IMR-90 (cell line): ENCODE measurements at regions not wholly inside any gene's neighbourhood (a gene's known extent, or its start where the extent isn't known, plus 50 kb on each side); places are given as distances from the start of the nearest gene placed in this dataset.

ENCODE experiments used
- ATAC-seq: fragments of 200-7000 bp; cut with Tn5 transposase; 2 replicates; pipeline ENCODE4 v1.9.1; 2020; ENCODE audit warnings: low read depth, mild to moderate bottlenecking, moderate library complexity
- BruUV-seq: library from RNA; stranded (reverse); fragments of 400-500 nt; replicated peaks from 2 replicates; lab custom pipeline; 2021; lab: Mats Ljungman, UMichigan
- CTCF ChIA-PET: fragments of 300-600 bp; formaldehyde crosslinking; extraction: SDS; loops from one replicate; lab custom pipeline; 2021; ENCODE audit warnings: antibody characterized with exemption; lab: Yijun Ruan, JAX
- POLR2A ChIA-PET: fragments of 300-600 bp; sonication (Branson Sonifier 250); formaldehyde crosslinking; loops from one replicate; lab custom pipeline; 2022; ENCODE audit warnings: antibody characterized with exemption; ENCODE audit not compliant: unreplicated experiment; lab: Charles Lee
- DNase-seq: peaks from one replicate; pipeline ENCODE4 v3.0.0; 2013
- H2AFZ ChIP-seq: replicated peaks from 2 replicates; pipeline ENCODE3; 2013; ENCODE audit warnings: low read length, mild to moderate bottlenecking; ENCODE audit not compliant: poor library complexity
- H2AK5ac ChIP-seq: 2 replicates; pipeline ENCODE4 v1.6.1; 2013; ENCODE audit warnings: low read depth, low read length, inconsistent platforms
- H2AK9ac ChIP-seq: replicated peaks from 2 replicates; pipeline ENCODE3; 2013; ENCODE audit warnings: mild to moderate bottlenecking, low read depth, low read length, moderate library complexity; ENCODE audit not compliant: poor library complexity
- H2BK120ac ChIP-seq: 2 replicates; pipeline ENCODE4 v1.6.1; 2013; ENCODE audit warnings: low read depth, low read length, inconsistent platforms
- H2BK15ac ChIP-seq: 3 replicates; pipeline ENCODE4 v1.6.1; 2013; ENCODE audit warnings: low read depth, low read length, inconsistent platforms
- H2BK20ac ChIP-seq: 2 replicates; pipeline ENCODE4 v1.6.1; 2013; ENCODE audit warnings: low read depth, mild to moderate bottlenecking, inconsistent platforms, low read length, moderate library complexity
- H2BK5ac ChIP-seq: 2 replicates; pipeline ENCODE4 v1.6.1; 2013; ENCODE audit warnings: mild to moderate bottlenecking, low read depth, low read length, inconsistent platforms; ENCODE audit not compliant: poor library complexity, severe bottlenecking
- H3K14ac ChIP-seq: replicated peaks from 2 replicates; pipeline ENCODE4 v1.6.1; 2013; ENCODE audit warnings: low read depth, low read length, inconsistent platforms
- H3K18ac ChIP-seq: 2 replicates; pipeline ENCODE4 v1.6.1; 2013; ENCODE audit warnings: low read depth, low read length, control low read depth
- H3K23ac ChIP-seq: 2 replicates; pipeline ENCODE4 v1.6.1; 2013; ENCODE audit warnings: low read depth, low read length, inconsistent platforms
- H3K27ac ChIP-seq: 2 replicates; pipeline ENCODE4 v1.5.1; 2013; ENCODE audit warnings: mild to moderate bottlenecking, control low read depth, low read length; ENCODE audit not compliant: insufficient read depth
- H3K27me3 ChIP-seq: 2 replicates; pipeline ENCODE4 v1.6.1; 2013; ENCODE audit warnings: low read length; ENCODE audit not compliant: control insufficient read depth, insufficient read depth
- H3K36me3 ChIP-seq: 2 replicates; pipeline ENCODE4 v1.6.1; 2013; ENCODE audit warnings: low read length, mixed read lengths; ENCODE audit not compliant: control insufficient read depth, insufficient read depth
- H3K4ac ChIP-seq: 2 replicates; pipeline ENCODE4 v1.6.1; 2013; ENCODE audit warnings: low read depth, low read length, inconsistent platforms
- H3K4me1 ChIP-seq: 2 replicates; pipeline ENCODE4 v1.6.1; 2013; ENCODE audit warnings: low read length, mixed read lengths; ENCODE audit not compliant: control insufficient read depth, insufficient read depth
- H3K4me2 ChIP-seq: 2 replicates; pipeline ENCODE4 v1.6.1; 2013; ENCODE audit warnings: low read depth, mild to moderate bottlenecking, control low read depth, low read length, moderate library complexity
- H3K4me3 ChIP-seq: 2 replicates; pipeline ENCODE4 v1.5.1; 2013; ENCODE audit warnings: low read depth, mild to moderate bottlenecking, control low read depth, low read length, moderate library complexity; ENCODE audit not compliant: insufficient read depth
- H3K56ac ChIP-seq: 2 replicates; pipeline ENCODE4 v1.6.1; 2013; ENCODE audit warnings: low read length, inconsistent platforms; ENCODE audit not compliant: insufficient read depth; ENCODE audit errors: extremely low read depth
- H3K79me1 ChIP-seq, 2 experiments: 2 replicates each; pipeline ENCODE4 v1.6.1; 2013; ENCODE audit warnings: low read length in 2 of 2, inconsistent platforms in 1 of 2, low read depth in 1 of 2
- H3K9ac ChIP-seq: 2 replicates; pipeline ENCODE4 v1.6.1; 2013; ENCODE audit warnings: low read depth, low read length, control low read depth
- H3K9me1 ChIP-seq: 2 replicates; pipeline ENCODE4 v1.6.1; 2013; ENCODE audit warnings: low read length, inconsistent platforms; ENCODE audit not compliant: insufficient read depth
- H3K9me3 ChIP-seq: 2 replicates; pipeline ENCODE4 v1.6.1; 2013; ENCODE audit warnings: low read length; ENCODE audit not compliant: control insufficient read depth, insufficient read depth
- H4K20me1 ChIP-seq: 2 replicates; pipeline ENCODE4 v1.6.1; 2013; ENCODE audit warnings: low read length, inconsistent platforms; ENCODE audit not compliant: insufficient read depth
- H4K5ac ChIP-seq: 2 replicates; pipeline ENCODE4 v1.6.1; 2013; ENCODE audit warnings: mild to moderate bottlenecking, low read depth, low read length, control low read depth
- H4K8ac ChIP-seq, 2 experiments: 2 replicates each; pipeline ENCODE4 v1.6.1; 2013; ENCODE audit warnings: low read depth in 2 of 2, low read length in 2 of 2, control low read depth in 1 of 2, inconsistent platforms in 1 of 2
- H4K91ac ChIP-seq: 2 replicates; pipeline ENCODE4 v1.6.1; 2013; ENCODE audit warnings: low read depth, low read length, inconsistent platforms; ENCODE audit not compliant: insufficient read depth
- CEBPB ChIP-seq: IDR thresholded peaks from 2 replicates; pipeline ENCODE4 v1.6.1; 2012; ENCODE audit warnings: low read depth, low read length, improper control_type of control experiment
- CTCF ChIP-seq: conservative IDR thresholded peaks from 2 replicates; pipeline ENCODE4 v1.5.1; 2012; ENCODE audit warnings: mild to moderate bottlenecking, low read depth, low read length, improper control_type of control experiment
- FOS ChIP-seq: fragments of 150-350 bp; IDR thresholded peaks from 2 replicates; pipeline ENCODE4 v1.6.1; 2016; ENCODE audit warnings: low read depth, low read length
- MAFK ChIP-seq: IDR thresholded peaks from 2 replicates; pipeline ENCODE4 v1.6.1; 2012; ENCODE audit warnings: low read depth, low read length, improper control_type of control experiment
- MAZ ChIP-seq: IDR thresholded peaks from 2 replicates; pipeline ENCODE4 v1.6.1; 2012; ENCODE audit warnings: low read depth, mild to moderate bottlenecking, low read length, improper control_type of control experiment, moderate library complexity, borderline replicate concordance
- NFE2L2 ChIP-seq: fragments of 150-350 bp; IDR thresholded peaks from 2 replicates; pipeline ENCODE4 v1.6.1; 2016; ENCODE audit warnings: low read depth, mild to moderate bottlenecking, low read length
- RAD21 ChIP-seq: IDR thresholded peaks from 2 replicates; pipeline ENCODE4 v1.6.1; 2012; ENCODE audit warnings: low read length, improper control_type of control experiment
- RFX5 ChIP-seq: IDR thresholded peaks from 2 replicates; pipeline ENCODE4 v1.8.0; 2012; ENCODE audit warnings: low read depth, mild to moderate bottlenecking, low read length, moderate library complexity
- WGBS, 2 experiments: methylation state at CpG; one replicate each; pipeline versions ENCODE4 v1.1.5 to v1.1.7; 2013; ENCODE audit warnings: missing lambda C conversion rate in 2 of 2; ENCODE audit not compliant: insufficient read length in 1 of 2; ENCODE audit errors: extremely low coverage in 2 of 2; 5-methylcytosine and 5-hydroxymethylcytosine counted together
- dilution Hi-C: fragments of 300-500 bp; cut with HindIII; formaldehyde crosslinking; loops from one replicate; pipeline ENCODE4 v1.14.3; 2018; ENCODE audit warnings: low sequenced_read_pairs; ENCODE audit not compliant: unreplicated experiment
- in situ Hi-C: fragments of 300-500 bp; cut with MboI; formaldehyde crosslinking; loops from 3 replicates; pipeline ENCODE4 v1.14.3; 2019; ENCODE audit warnings: low sequenced_read_pairs, inconsistent platforms, mixed read lengths
- intact Hi-C: fragments of 100-400 bp; cut with micrococcal nuclease; formaldehyde crosslinking; loops from 2 replicates; pipeline ENCODE4 v1.10.0; 2022

- DNase-seq (no peak), ATAC-seq (no peak)
- CTCF ChIA-PET, result no interaction called here
- Histone ChIP-seq H3K27me3 (peaks cover 9% of the 10 kb centered on the region; the same call in 1 of the 2 replicates), H4K5ac (no peak overlapping the region), H3K18ac (no peak overlapping the region), H3K9ac (no peak overlapping the region), H2AK5ac (no peak overlapping the region), H3K36me3 (no peaks in the 10 kb centered on the region), H2BK120ac (no peak overlapping the region), H3K79me1 (no peaks in the 10 kb centered on the region), H2BK20ac (no peak overlapping the region), H3K23ac (no peak overlapping the region), H3K4ac (no peak overlapping the region), H3K27ac (no peak overlapping the region), H3K4me1 (no peaks in the 10 kb centered on the region), H2BK15ac (no peak overlapping the region), H2AK9ac (no peak overlapping the region), H3K9me1 (no peaks in the 10 kb centered on the region), H3K14ac (no peak overlapping the region), H4K8ac (no peak overlapping the region), H3K56ac (no peak overlapping the region), H3K4me2 (no peak overlapping the region), H3K4me3 (no peak overlapping the region), H4K20me1 (no peaks in the 10 kb centered on the region), H3K9me3 (no peaks in the 10 kb centered on the region), H2AFZ (no peak overlapping the region), H2BK5ac (no peak overlapping the region), H4K91ac (no peak overlapping the region)
- no CpG with 5 or more reads among the region's 2 CpGs for WGBS, 2 experiments
- POLR2A ChIA-PET, result no interaction called here
- in situ Hi-C loops (no loop called here), intact Hi-C loops (no loop called here), dilution Hi-C loops (no loop called here)
- no TSS peak for BruUV-seq
- TF ChIP-seq NFE2L2, result no peak
- TF ChIP-seq FOS, result no peak
- TF ChIP-seq MAZ, result no peak
- TF ChIP-seq CTCF, result no peak
- no peak for TF ChIP-seq RAD21
- no peak for TF ChIP-seq RFX5
- no peak for TF ChIP-seq CEBPB
- no peak for TF ChIP-seq MAFK
Measured at GRCh38 chr9:93821307-93821703, 133.8 kb downstream of the BARX1 start.
